HG02884 (cell line): ENCODE measurements at regions not wholly inside any gene's neighbourhood (a gene's known extent, or its start where the extent isn't known, plus 50 kb on each side); places are given as distances from the start of the nearest gene placed in this dataset.

Experiments
- ATAC-seq: cut with Tn5 transposase; IDR thresholded peaks from one replicate; pipeline ENCODE4 v1.9.1; 2021; ENCODE audit warnings: mild to moderate bottlenecking, moderate library complexity; ENCODE audit not compliant: unreplicated experiment

DNA sequence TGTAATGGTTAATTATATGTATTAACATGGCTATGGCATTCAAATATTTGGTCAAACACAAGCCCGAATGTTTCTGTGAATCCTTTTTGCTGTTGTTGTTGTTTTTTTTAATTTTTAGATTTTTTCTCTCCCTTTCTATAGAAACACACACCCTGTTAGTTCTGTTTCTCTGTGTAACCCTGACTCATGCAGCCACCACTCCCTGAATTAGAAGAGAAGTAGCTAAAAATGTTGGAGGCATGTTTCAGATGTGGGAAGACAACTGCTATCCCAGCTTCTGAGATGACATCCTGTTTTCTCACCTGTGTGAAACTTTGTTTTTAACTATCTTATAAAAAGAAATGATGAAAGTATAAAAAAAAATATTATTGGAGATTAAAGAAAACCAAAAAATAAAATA, 219.6 kb upstream of the RGPD4 start:
- no peak for ATAC-seq

DNA sequence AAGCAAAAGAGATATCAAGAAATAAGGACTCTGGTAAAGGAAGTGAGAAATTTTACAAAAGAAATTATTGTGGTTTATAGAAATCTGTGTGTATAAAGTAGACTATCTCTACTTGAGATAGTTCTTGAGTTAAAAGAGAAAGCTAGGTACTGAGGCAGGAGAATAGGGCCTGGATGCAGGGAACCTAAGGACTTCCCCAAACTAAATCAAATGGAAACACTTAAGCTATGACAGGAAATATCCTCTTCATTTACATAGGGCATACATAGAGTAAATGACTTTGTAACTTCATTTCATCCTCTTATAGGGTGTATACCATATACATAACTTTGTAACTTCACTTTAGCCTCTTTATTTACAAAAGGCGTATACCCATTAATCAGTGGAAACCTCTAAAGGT, 219.2 kb upstream of the RGPD4 start:
- ATAC-seq, result no peak

DNA sequence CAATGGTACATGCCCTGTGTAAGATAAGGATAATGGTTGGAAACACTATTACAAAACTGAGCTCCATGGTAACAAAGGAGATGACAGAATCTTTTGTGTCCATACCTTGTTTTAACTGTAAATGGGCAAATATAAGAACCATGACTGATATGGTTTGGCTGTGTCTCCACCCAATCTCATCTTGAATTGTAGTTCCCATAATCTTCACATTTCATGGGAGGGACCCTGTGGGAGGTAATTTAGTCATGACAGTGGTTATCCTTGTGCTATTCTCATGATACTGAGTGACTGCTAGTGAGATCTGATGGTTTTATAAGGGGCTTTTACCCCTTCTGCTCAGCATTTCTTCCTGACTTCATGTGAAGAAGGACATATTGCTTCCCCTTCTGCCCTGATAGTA, 211.7 kb upstream of the RGPD4 start:
- ATAC-seq, result no peak

- no peak for ATAC-seq
These were observed 207.9 kb upstream of the RGPD4 start for GRCh38 chr2:107618769-107619168.

DNA sequence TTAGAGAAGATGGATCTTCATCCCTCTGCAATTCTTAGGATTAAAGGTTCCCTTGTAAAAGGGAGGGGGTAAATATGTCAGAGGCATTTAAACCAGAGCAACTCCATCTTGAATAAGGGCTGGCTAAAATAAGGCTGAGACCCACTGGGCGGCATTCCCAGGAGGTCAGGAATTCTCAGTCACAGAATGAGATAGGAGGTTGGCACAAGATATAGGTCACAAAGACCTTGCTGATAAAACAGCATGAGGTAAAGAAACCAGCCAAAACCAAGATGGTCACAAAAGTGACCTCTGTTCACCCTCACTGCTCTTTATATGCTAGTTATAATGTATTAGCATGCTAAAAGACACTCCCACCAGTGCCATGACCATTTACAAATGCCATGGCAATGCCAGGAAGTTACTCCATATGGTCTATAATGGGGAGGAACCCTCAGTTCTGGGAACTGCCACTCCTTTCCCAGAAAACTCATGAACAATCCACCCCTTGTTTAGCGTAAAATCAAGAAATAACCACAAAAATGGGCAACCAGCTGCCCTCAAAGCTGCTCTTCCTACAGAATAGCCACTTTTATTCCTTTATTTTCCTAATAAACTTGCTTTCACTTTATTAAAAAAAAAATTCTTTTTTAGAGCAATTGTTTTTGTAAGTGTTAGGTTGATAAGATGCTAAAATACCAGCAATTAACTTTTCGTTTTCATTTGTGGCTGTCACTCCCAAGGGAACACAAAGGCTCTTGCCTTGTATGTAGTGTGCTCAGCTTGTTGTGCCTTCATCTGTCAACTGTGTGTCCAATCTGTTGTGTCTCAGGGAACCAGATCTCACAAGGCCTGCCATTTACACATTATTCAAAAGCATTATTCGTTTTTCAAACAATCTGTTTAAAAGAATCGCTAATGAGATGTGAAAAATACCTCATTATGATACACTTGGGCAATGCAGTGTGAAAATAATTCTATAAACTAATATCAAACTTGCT, 205.2 kb upstream of the RGPD4 start:
- ATAC-seq, result no peak

- no peak for ATAC-seq
These were observed 203.9 kb upstream of the RGPD4 start for GRCh38 chr2:107622741-107623310.

GRCh38 chr2:107625982-107626381, 200.7 kb upstream of the RGPD4 start:
- no peak for ATAC-seq

DNA sequence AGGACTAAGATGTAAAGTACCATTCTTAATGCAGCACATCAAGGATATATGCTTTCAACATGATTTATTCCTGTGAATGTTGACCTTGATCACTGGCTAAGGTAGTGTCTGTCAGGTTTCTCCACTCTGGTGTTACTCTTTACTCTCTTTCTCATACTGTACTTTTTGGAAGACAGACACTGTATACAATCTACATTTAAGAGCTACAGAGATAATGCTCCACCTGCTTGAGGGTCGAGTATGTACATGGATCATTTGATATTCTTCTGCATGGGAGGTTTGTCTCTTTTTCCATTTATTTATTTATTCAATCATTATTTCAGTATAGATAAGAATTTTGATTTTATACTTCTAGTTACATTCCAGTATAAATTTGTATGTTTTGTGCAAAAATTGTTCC, 199.5 kb upstream of the RGPD4 start:
- no peak for ATAC-seq

- ATAC-seq, result no peak
These were observed 198.8 kb upstream of the RGPD4 start for GRCh38 chr2:107627926-107628325.

- ATAC-seq, result no peak
These were observed 193.0 kb upstream of the RGPD4 start for GRCh38 chr2:107633580-107634147.

DNA sequence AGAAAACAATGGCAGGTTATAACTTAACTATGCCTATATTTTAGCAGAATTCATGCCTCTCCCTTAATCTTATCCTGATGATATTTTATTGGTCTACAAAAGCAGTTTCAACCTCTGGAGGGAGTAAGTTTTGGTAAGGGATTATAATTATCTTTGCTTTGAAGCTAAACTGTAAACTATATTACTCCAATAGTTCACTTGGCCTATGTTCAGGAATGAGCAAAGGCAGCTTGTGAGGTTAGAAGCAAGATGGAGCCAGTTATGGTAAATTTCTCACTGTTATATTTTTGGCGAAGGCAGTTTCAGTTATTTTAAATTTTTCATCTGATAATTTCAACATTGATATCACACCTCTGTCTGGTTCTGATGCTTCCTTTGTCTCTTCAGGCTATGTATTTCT, 192.5 kb upstream of the RGPD4 start:
- no peak for ATAC-seq

DNA sequence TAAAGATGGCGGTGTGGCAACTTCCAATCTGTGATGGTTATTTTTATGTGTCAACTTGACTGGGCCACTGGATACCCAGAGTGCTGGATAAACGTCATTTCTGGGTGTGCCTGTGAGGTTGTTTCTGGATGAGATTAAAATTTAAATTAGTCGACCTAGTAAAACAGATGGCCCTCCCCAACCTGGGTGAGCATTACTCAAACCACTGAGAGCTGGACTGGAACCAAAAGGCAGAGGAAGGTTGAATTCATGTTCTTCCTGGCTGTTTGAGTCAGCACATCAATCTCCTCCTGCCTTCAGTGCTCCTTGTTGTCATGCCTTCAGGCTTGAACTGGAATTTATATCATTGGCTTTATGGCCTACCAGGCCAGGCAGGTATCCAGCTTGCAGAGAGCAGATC, 190.8 kb upstream of the RGPD4 start:
- no peak for ATAC-seq

- no peak for ATAC-seq
These were observed 181.1 kb upstream of the RGPD4 start for GRCh38 chr2:107645586-107645985.

GRCh38 chr2:107648781-107649404, 177.8 kb upstream of the RGPD4 start:
- no peak for ATAC-seq

DNA sequence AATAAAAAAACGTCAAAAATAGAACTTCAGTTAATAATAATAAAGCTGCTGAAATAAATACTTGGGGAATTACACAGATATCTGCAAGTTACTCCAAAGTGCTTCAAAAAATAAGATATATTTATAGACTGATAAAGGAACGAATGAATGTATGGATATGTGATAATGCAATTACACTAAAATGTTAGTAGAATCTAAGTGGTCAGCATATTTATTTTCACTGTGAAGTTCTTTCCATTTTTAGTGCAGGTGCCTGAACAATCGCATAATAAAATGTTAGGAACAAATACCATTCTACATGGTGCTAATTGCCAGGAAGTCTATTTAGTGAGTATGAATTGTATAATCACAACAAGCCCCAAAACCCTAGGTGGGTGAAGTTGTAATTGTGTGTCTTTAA, 169.6 kb upstream of the RGPD4 start:
- no peak for ATAC-seq

GRCh38 chr2:107663632-107664031, 163.1 kb upstream of the RGPD4 start:
- no peak for ATAC-seq

- no peak for ATAC-seq
These were observed 157.4 kb upstream of the RGPD4 start for GRCh38 chr2:107669335-107669734.

DNA sequence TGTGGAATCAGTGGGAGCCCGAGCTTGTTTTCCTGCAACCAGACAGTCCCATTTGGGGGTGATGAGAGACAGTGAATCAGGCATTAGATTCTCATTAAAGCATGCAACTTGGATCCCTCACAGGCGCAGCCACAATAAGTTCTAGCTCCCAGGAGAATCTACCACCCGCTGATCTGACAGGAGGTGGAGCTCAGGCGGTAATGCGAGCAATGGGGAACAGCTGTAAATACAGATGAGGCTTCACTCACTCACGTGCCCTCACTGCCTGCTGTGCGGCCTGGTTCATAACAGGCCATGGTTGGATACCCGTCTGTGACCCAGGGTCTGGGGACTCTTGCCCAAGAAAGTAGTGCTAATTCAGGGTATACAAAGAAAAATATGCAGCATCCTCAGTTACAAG, 144.8 kb upstream of the RGPD4 start:
- no peak for ATAC-seq

DNA sequence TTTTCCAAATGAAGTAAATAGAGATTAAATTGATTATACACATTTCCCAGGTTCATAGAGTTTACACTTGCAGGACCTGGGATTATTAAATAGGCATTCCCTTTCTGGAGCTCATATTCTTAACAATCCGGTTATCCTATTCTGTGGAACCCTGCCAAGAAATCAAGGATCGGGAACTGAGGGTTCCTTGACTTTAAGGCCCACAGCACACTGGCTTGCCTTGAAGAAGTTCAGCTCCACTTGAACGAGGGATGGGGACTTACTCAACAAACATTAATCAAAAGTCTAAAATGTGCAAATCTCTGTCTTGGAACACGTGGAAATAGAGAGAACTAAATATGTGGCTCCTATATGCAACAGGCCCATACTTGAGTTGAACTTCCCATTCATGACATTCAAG, 142.3 kb upstream of the RGPD4 start:
- ATAC-seq, result no peak

GRCh38 chr2:107685421-107685986, 141.2 kb upstream of the RGPD4 start:
- no peak for ATAC-seq

DNA sequence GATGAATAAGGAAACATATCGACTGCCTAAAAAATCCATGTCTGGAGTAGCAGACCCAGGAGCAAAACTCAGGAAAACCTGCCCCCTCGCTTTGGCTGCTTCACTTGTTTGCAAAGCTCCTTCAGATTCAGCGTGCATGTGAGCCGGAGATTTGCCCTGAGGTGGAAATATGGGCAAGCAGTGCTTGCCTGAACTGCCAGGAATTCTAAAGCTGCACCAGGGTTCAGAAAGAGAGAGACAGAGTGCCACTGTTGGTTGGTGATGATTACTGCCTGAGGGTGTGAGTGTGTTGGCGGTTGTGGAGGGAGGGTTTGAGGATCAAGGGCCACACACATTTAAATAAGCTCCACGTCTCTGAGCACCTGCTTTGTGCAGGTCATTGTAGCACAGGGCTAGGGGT, 139.6 kb upstream of the RGPD4 start:
- ATAC-seq, result no peak
